Peyer's patch (tissue), 4 donors: ENCODE measurements at regions not wholly inside any gene's neighbourhood (a gene's known extent, or its start where the extent isn't known, plus 50 kb on each side); places are given as distances from the start of the nearest gene placed in this dataset.

Experiments
- CTCF ChIP-seq, 6 experiments: fragments of 450-650 bp in 4 of 6; fragments of 200-600 bp in 2 of 6; sonication (generic) in 1 of 6; IDR thresholded peaks; one replicate each; pipeline ENCODE4 v1.5.1; 2017 to 2019; ENCODE audit warnings: antibody characterized with exemption in 6 of 6, mild to moderate bottlenecking in 3 of 6, moderate library complexity in 1 of 6
- POLR2A ChIP-seq, 2 donors: fragments of 450-650 bp; IDR thresholded peaks; one replicate each; pipeline ENCODE4 v1.5.1; 2017; ENCODE audit warnings: antibody characterized with exemption in 2 of 2, mild to moderate bottlenecking in 2 of 2, moderate library complexity in 2 of 2

- TF ChIP-seq POLR2A (IDR thresholded peaks at IDR 0.05) (no peak), CTCF (IDR thresholded peaks at IDR 0.05) (no peak)
Measured at GRCh38 chr15:61682891-61683735, 377.1 kb downstream of the VPS13C start.
